OCI-LY7 (cell line): ENCODE measurements at regions not wholly inside any gene's neighbourhood (a gene's known extent, or its start where the extent isn't known, plus 50 kb on each side); places are given as distances from the start of the nearest gene placed in this dataset.

Experiments used
- BruUV-seq: library from RNA; stranded (reverse); fragments of 400-500 nt; replicated peaks from 2 replicates; lab custom pipeline; 2021; lab: Mats Ljungman, UMichigan
- CTCF ChIA-PET: fragments of 300-600 bp; sonication (Branson Sonifier 250); formaldehyde crosslinking; loops from one replicate; lab custom pipeline; 2022; ENCODE audit warnings: antibody characterized with exemption; ENCODE audit not compliant: unreplicated experiment; lab: Charles Lee
- POLR2A ChIA-PET: fragments of 300-600 bp; sonication (Branson Sonifier 250); formaldehyde crosslinking; loops from one replicate; lab custom pipeline; 2022; ENCODE audit warnings: antibody characterized with exemption; lab: Charles Lee
- DNase-seq: peaks from one replicate; pipeline ENCODE4 v3.0.0-alpha.2; 2015; ENCODE audit warnings: low spot score
- H2AFZ ChIP-seq: fragments of 200-600 bp; sonication (generic), shearing (Covaris generic); 2 replicates; pipeline ENCODE4 v1.6.1; 2014; ENCODE audit warnings: mild to moderate bottlenecking, antibody characterized with exemption, low read length, moderate library complexity
- H3K27ac ChIP-seq: fragments of 200-600 bp; sonication (generic); 2 replicates; pipeline ENCODE4 v1.5.1; 2014; ENCODE audit warnings: mixed run types, low read depth, mild to moderate bottlenecking, moderate library complexity, low read length, inconsistent platforms; ENCODE audit not compliant: poor library complexity, severe bottlenecking
- H3K36me3 ChIP-seq: fragments of 200-600 bp; sonication (generic); 2 replicates; pipeline ENCODE4 v1.6.1; 2014; ENCODE audit warnings: mild to moderate bottlenecking, antibody characterized with exemption, low read length, moderate library complexity, mixed read lengths; ENCODE audit not compliant: insufficient read depth
- H3K4me1 ChIP-seq: fragments of 200-600 bp; sonication (generic); 2 replicates; pipeline ENCODE4 v1.5.1; 2014; ENCODE audit warnings: mild to moderate bottlenecking, low read length; ENCODE audit not compliant: insufficient read depth, poor library complexity, severe bottlenecking
- H3K4me2 ChIP-seq: fragments of 200-600 bp; sonication (generic); 2 replicates; pipeline ENCODE4 v1.6.1; 2014; ENCODE audit warnings: mild to moderate bottlenecking, low read length
- H3K4me3 ChIP-seq: fragments of 200-600 bp; sonication (generic); 2 replicates; pipeline ENCODE4 v1.5.1; 2014; ENCODE audit warnings: mild to moderate bottlenecking, low read depth, low read length; ENCODE audit not compliant: poor library complexity, severe bottlenecking
- H3K79me2 ChIP-seq: fragments of 200-600 bp; sonication (generic); 2 replicates; pipeline ENCODE4 v1.6.1; 2016; ENCODE audit warnings: low read depth, mild to moderate bottlenecking, low read length, moderate library complexity, mixed read lengths; ENCODE audit not compliant: insufficient read depth
- H3K9me2 ChIP-seq: fragments of 200-600 bp; sonication (generic); 2 replicates; pipeline ENCODE4 v1.6.1; 2016; ENCODE audit warnings: mild to moderate bottlenecking, low read length, mixed read lengths; ENCODE audit not compliant: insufficient read depth
- H3K9me3 ChIP-seq: fragments of 200-600 bp; sonication (generic); 2 replicates; pipeline ENCODE4 v1.6.1; 2014; ENCODE audit warnings: mild to moderate bottlenecking, mixed run types, low read length, mixed read lengths
- H4K20me1 ChIP-seq: fragments of 200-600 bp; sonication (generic); 2 replicates; pipeline ENCODE4 v1.6.1; 2014; ENCODE audit warnings: mild to moderate bottlenecking, antibody characterized with exemption, low read length, moderate library complexity, mixed read lengths; ENCODE audit not compliant: insufficient read depth
- EZH2phosphoT487 ChIP-seq: fragments of 200-600 bp; sonication (generic); IDR thresholded peaks from 2 replicates; pipeline ENCODE4 v1.6.1; 2018; ENCODE audit warnings: low read depth, borderline replicate concordance, mild to moderate bottlenecking, mixed run types, antibody characterized with exemption, low read length, moderate library complexity, mixed read lengths
- intact Hi-C: fragments of 100-400 bp; cut with micrococcal nuclease; formaldehyde crosslinking; loops from one replicate; pipeline ENCODE4 v1.10.0; 2022; ENCODE audit not compliant: unreplicated experiment
- TF ChIP-seq, protein P1 (sequence below): fragments of 200-600 bp; sonication (generic); conservative IDR thresholded peaks from 2 replicates; pipeline ENCODE4 v1.5.1; 2014; ENCODE audit warnings: mild to moderate bottlenecking, antibody characterized with exemption, low read length, moderate library complexity, mixed read lengths

DNA sequence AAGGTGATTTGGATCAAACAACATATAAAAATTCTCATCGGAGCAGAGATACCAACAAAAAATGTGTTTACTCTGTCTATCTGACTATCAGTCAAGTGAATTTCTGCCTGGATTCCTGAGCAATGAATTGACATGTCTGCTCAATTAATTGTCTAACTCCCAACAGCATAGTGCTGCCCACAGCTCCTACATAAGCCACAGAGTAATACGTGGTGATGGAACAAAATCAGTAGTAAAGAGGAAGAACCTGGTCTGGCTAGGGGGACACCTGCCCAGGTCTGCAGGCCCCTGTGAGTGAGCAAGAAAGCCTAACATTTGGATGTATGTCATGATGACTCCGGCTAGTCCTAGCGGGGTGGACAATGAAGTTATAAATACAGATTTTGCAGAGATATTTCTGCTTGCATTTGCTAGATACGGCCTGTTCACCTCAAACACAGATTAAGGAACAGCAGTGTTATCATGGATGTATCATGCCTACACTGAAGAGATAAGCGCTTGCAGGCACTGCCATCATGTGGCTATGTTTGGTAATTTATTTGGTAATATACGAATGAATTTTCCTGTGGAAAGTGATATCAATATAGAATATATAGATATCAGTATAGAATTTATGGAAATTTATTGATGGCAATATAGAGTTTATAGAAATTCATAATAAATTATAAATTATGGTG, 69.6 kb upstream of the LRRC8B start:
- intact Hi-C loops = loop anchor here (2.0 kb wide), 1 partner anchor 456 kb away; no protein-coding TSS in a partner anchor
- ChIA-PET POLR2A (no interaction called here), CTCF (no interaction called here)
- Histone ChIP-seq H3K4me1 (peaks cover 5% of the 10 kb centered on the region), H2AFZ (no peak overlapping the region), H4K20me1 (no peaks in the 10 kb centered on the region), H3K4me2 (no peak overlapping the region), H3K36me3 (no peaks in the 10 kb centered on the region), H3K79me2 (no peaks in the 10 kb centered on the region), H3K9me2 (no peaks in the 10 kb centered on the region), H3K9me3 (no peaks in the 10 kb centered on the region), H3K27ac (no peak overlapping the region), H3K4me3 (no peak overlapping the region)
- TF ChIP-seq, protein P1, sequence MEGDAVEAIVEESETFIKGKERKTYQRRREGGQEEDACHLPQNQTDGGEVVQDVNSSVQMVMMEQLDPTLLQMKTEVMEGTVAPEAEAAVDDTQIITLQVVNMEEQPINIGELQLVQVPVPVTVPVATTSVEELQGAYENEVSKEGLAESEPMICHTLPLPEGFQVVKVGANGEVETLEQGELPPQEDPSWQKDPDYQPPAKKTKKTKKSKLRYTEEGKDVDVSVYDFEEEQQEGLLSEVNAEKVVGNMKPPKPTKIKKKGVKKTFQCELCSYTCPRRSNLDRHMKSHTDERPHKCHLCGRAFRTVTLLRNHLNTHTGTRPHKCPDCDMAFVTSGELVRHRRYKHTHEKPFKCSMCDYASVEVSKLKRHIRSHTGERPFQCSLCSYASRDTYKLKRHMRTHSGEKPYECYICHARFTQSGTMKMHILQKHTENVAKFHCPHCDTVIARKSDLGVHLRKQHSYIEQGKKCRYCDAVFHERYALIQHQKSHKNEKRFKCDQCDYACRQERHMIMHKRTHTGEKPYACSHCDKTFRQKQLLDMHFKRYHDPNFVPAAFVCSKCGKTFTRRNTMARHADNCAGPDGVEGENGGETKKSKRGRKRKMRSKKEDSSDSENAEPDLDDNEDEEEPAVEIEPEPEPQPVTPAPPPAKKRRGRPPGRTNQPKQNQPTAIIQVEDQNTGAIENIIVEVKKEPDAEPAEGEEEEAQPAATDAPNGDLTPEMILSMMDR = peak; percentile 80
- TF ChIP-seq EZH2phosphoT487 = no peak
- no TSS peak for BruUV-seq
- peak; percentile 59 for DNase-seq

DNA sequence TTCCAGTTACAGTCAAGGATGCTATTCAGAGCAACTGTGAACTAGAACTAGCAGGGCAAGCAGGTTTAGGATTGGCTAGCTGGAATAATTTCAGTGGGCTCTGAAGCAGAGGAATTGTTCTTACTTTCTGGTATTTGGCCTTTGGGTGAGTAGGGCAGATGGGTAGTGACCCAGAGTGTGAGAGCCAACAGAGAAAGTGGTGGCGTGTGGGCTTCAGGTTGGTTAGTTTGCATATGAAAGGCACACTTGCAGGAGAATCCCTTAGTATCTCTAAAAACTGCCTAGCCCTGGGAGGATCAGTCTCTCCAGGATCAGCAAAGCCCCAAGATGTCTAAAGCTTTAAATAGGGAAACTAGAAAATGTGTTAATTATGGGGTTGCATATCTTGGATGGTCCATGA, 67.6 kb upstream of the LRRC8B start:
- BruUV-seq = no TSS peak
- Histone ChIP-seq H3K4me1 (peaks cover 5% of the 10 kb centered on the region), H3K36me3 (no peaks in the 10 kb centered on the region), H3K9me2 (no peaks in the 10 kb centered on the region), H3K4me3 (no peak overlapping the region), H3K4me2 (no peak overlapping the region), H3K27ac (no peak overlapping the region), H2AFZ (no peak overlapping the region), H4K20me1 (no peaks in the 10 kb centered on the region), H3K79me2 (no peaks in the 10 kb centered on the region), H3K9me3 (no peaks in the 10 kb centered on the region)
- intact Hi-C loops = no loop called here
- CTCF ChIA-PET = no interaction called here
- no peak for TF ChIP-seq EZH2phosphoT487
- TF ChIP-seq, protein P1 = no peak
- no peak for DNase-seq
- POLR2A ChIA-PET = interaction anchor here (0.7 to 1.2 kb wide), 2 partner anchors 10 to 99 kb away, joined by 3 to 5 read pairs; no protein-coding TSS in a partner anchor

DNA sequence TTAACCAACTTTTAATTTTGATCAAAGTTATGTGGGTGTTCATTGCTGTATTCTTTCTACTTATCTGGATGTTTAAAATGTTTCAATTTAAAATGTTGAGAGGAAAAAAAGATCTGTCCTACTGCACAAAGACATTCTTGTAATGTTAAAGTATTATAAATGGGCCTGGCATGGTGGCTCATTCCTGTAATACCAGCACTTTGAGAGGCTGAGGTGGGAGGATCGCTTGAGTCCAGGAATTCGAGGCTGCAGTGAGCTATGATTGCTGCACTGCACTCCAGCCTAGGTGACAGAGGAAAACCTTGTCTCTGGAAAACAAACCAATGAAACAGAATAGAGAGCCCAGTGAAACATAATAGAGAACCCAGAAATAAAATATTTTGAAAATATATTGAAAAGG, 65.5 kb upstream of the LRRC8B start:
- TF ChIP-seq EZH2phosphoT487 = no peak
- TF ChIP-seq, protein P1 = no peak
- H3K9me3 ChIP-seq = no peaks in the 10 kb centered on the region
- BruUV-seq = no TSS peak
- H3K27ac ChIP-seq = no peak overlapping the region
- POLR2A ChIA-PET = no interaction called here
- H3K4me1 ChIP-seq = peaks cover 5% of the 10 kb centered on the region
- no peak overlapping the region for H3K4me3 ChIP-seq
- H3K4me2 ChIP-seq = no peak overlapping the region
- no peaks in the 10 kb centered on the region for H3K9me2 ChIP-seq
- no peak for DNase-seq
- no peaks in the 10 kb centered on the region for H3K79me2 ChIP-seq
- H4K20me1 ChIP-seq = no peaks in the 10 kb centered on the region
- intact Hi-C loops = no loop called here
- H2AFZ ChIP-seq = no peak overlapping the region
- no peaks in the 10 kb centered on the region for H3K36me3 ChIP-seq
- CTCF ChIA-PET = no interaction called here
